ENCODE measurements at regions not wholly inside any gene's neighbourhood (a gene's known extent, or its start where the extent isn't known, plus 50 kb on each side); places are given as distances from the start of the nearest gene placed in this dataset.

GRCh38 chr4:129550281-129550785 is 454.4 kb downstream of the C4orf33 start:
- H3K9me3 Mint-ChIP-seq: no peaks in the 10 kb centered on the region
- DNase-seq (ENCODE audit: low spot score in 2 of 2) (no peak), ATAC-seq (replicated peaks; ENCODE audit: extremely low read depth, poor library complexity, severe bottlenecking) (no peak)
- H3K27ac Mint-ChIP-seq (ENCODE audit: low read depth): no peak overlapping the region
- no peaks in the 10 kb centered on the region for H3K4me1 Mint-ChIP-seq
- no peaks in the 10 kb centered on the region for H3K36me3 Mint-ChIP-seq (ENCODE audit: insufficient read depth)
- H3K4me3 Mint-ChIP-seq: no peak overlapping the region
- no peaks in the 10 kb centered on the region for H3K27me3 Mint-ChIP-seq

- Mint-ChIP-seq H3K4me3 (no peak overlapping the region), H3K9me3 (peaks cover 5% of the 10 kb centered on the region)
- no peak for ATAC-seq (replicated peaks; ENCODE audit: extremely low read depth, poor library complexity, severe bottlenecking)
Observed at GRCh38 chr4:129561280-129561679, 465.3 kb downstream of the C4orf33 start.

GRCh38 chr4:129561886-129562671 is 466.1 kb downstream of the C4orf33 start:
- Mint-ChIP-seq H3K9me3 (peaks cover 5% of the 10 kb centered on the region), H3K36me3 (ENCODE audit: insufficient read depth) (no peaks in the 10 kb centered on the region), H3K27me3 (no peaks in the 10 kb centered on the region), H3K4me3 (no peak overlapping the region), H3K4me1 (no peaks in the 10 kb centered on the region), H3K27ac (ENCODE audit: low read depth) (no peak overlapping the region)
- no peak for DNase-seq (ENCODE audit: low spot score in 2 of 2)
- no peak for ATAC-seq (replicated peaks; ENCODE audit: extremely low read depth, poor library complexity, severe bottlenecking)

More at GRCh38 chr4:129561280-129561679, 465.3 kb downstream of the C4orf33 start:
- Mint-ChIP-seq H3K27ac (ENCODE audit: low read depth) (no peak overlapping the region), H3K4me1 (no peaks in the 10 kb centered on the region), H3K27me3 (no peaks in the 10 kb centered on the region), H3K36me3 (ENCODE audit: insufficient read depth) (no peaks in the 10 kb centered on the region)
- DNase-seq (ENCODE audit: low spot score in 2 of 2): no peak

- no peak for ATAC-seq (replicated peaks; ENCODE audit: extremely low read depth, poor library complexity, severe bottlenecking)
- no peaks in the 10 kb centered on the region for H3K27me3 Mint-ChIP-seq
- no peak for DNase-seq (ENCODE audit: low spot score in 2 of 2)
Observed at GRCh38 chr4:129565214-129565613, 469.3 kb downstream of the C4orf33 start.

GRCh38 chr4:129570326-129570725 is 474.4 kb downstream of the C4orf33 start:
- ATAC-seq (replicated peaks; ENCODE audit: extremely low read depth, poor library complexity, severe bottlenecking) (no peak), DNase-seq (ENCODE audit: low spot score in 2 of 2) (no peak)
- Mint-ChIP-seq H3K27me3 (no peaks in the 10 kb centered on the region), H3K9me3 (peaks cover 9% of the 10 kb centered on the region), H3K4me3 (no peak overlapping the region), H3K36me3 (ENCODE audit: insufficient read depth) (no peaks in the 10 kb centered on the region), H3K27ac (ENCODE audit: low read depth) (no peak overlapping the region), H3K4me1 (no peaks in the 10 kb centered on the region)

More at GRCh38 chr4:129565214-129565613, 469.3 kb downstream of the C4orf33 start:
- Mint-ChIP-seq H3K4me3 (no peak overlapping the region), H3K9me3 (peaks cover 5% of the 10 kb centered on the region), H3K27ac (ENCODE audit: low read depth) (no peak overlapping the region), H3K4me1 (no peaks in the 10 kb centered on the region), H3K36me3 (ENCODE audit: insufficient read depth) (no peaks in the 10 kb centered on the region)

- no peak for DNase-seq (ENCODE audit: low spot score in 2 of 2)
- no peak for ATAC-seq (replicated peaks; ENCODE audit: extremely low read depth, poor library complexity, severe bottlenecking)
- no peaks in the 10 kb centered on the region for H3K27me3 Mint-ChIP-seq
- H3K4me3 Mint-ChIP-seq: no peak overlapping the region
- H3K27ac Mint-ChIP-seq (ENCODE audit: low read depth): no peak overlapping the region
- H3K4me1 Mint-ChIP-seq: no peaks in the 10 kb centered on the region
- H3K9me3 Mint-ChIP-seq: peaks cover 14% of the 10 kb centered on the region
- no peaks in the 10 kb centered on the region for H3K36me3 Mint-ChIP-seq (ENCODE audit: insufficient read depth)
Observed at GRCh38 chr4:129578336-129578735, 482.4 kb downstream of the C4orf33 start.

- Mint-ChIP-seq H3K4me1 (no peaks in the 10 kb centered on the region), H3K27ac (ENCODE audit: low read depth) (no peak overlapping the region), H3K27me3 (no peaks in the 10 kb centered on the region), H3K9me3 (peaks cover 15% of the 10 kb centered on the region), H3K36me3 (ENCODE audit: insufficient read depth) (no peaks in the 10 kb centered on the region), H3K4me3 (no peak overlapping the region)
- ATAC-seq (replicated peaks; ENCODE audit: extremely low read depth, poor library complexity, severe bottlenecking) (no peak), DNase-seq (ENCODE audit: low spot score in 2 of 2) (no peak)
Observed at GRCh38 chr4:129581305-129581704, 485.4 kb downstream of the C4orf33 start.

- DNase-seq (ENCODE audit: low spot score in 2 of 2) (no peak), ATAC-seq (replicated peaks; ENCODE audit: extremely low read depth, poor library complexity, severe bottlenecking) (no peak)
- Mint-ChIP-seq H3K27ac (ENCODE audit: low read depth) (no peak overlapping the region), H3K27me3 (no peaks in the 10 kb centered on the region), H3K36me3 (ENCODE audit: insufficient read depth) (no peaks in the 10 kb centered on the region), H3K4me3 (no peak overlapping the region), H3K4me1 (no peaks in the 10 kb centered on the region), H3K9me3 (peaks cover 11% of the 10 kb centered on the region)
Observed at GRCh38 chr4:129583868-129584267, 487.9 kb downstream of the C4orf33 start.

- peaks cover 5% of the 10 kb centered on the region for H3K9me3 Mint-ChIP-seq
- H3K36me3 Mint-ChIP-seq (ENCODE audit: insufficient read depth): no peaks in the 10 kb centered on the region
- H3K27me3 Mint-ChIP-seq: no peaks in the 10 kb centered on the region
- no peak overlapping the region for H3K27ac Mint-ChIP-seq (ENCODE audit: low read depth)
- H3K4me3 Mint-ChIP-seq: no peak overlapping the region
- DNase-seq (ENCODE audit: low spot score in 2 of 2) (no peak), ATAC-seq (replicated peaks; ENCODE audit: extremely low read depth, poor library complexity, severe bottlenecking) (no peak)
- H3K4me1 Mint-ChIP-seq: no peaks in the 10 kb centered on the region
Observed at GRCh38 chr4:129598582-129598981, 502.6 kb downstream of the C4orf33 start.

GRCh38 chr4:129600898-129601297 is 504.9 kb downstream of the C4orf33 start:
- Mint-ChIP-seq H3K27ac (ENCODE audit: low read depth) (no peak overlapping the region), H3K36me3 (ENCODE audit: insufficient read depth) (no peaks in the 10 kb centered on the region), H3K4me3 (no peak overlapping the region), H3K27me3 (no peaks in the 10 kb centered on the region), H3K9me3 (peaks cover 5% of the 10 kb centered on the region), H3K4me1 (no peaks in the 10 kb centered on the region)
- ATAC-seq (replicated peaks; ENCODE audit: extremely low read depth, poor library complexity, severe bottlenecking) (no peak), DNase-seq (ENCODE audit: low spot score in 2 of 2) (no peak)

- H3K9me3 Mint-ChIP-seq: peaks cover 11% of the 10 kb centered on the region
- no peak overlapping the region for H3K27ac Mint-ChIP-seq (ENCODE audit: low read depth)
- H3K4me1 Mint-ChIP-seq: no peaks in the 10 kb centered on the region
- no peaks in the 10 kb centered on the region for H3K36me3 Mint-ChIP-seq (ENCODE audit: insufficient read depth)
- H3K4me3 Mint-ChIP-seq: no peak overlapping the region
- no peaks in the 10 kb centered on the region for H3K27me3 Mint-ChIP-seq
- no peak for DNase-seq (ENCODE audit: low spot score in 2 of 2)
- no peak for ATAC-seq (replicated peaks; ENCODE audit: extremely low read depth, poor library complexity, severe bottlenecking)
Observed at GRCh38 chr4:129602447-129602846, 506.5 kb downstream of the C4orf33 start.

GRCh38 chr4:129603241-129603931 is 507.4 kb downstream of the C4orf33 start:
- ATAC-seq (replicated peaks; ENCODE audit: extremely low read depth, poor library complexity, severe bottlenecking) (no peak), DNase-seq (ENCODE audit: low spot score in 2 of 2) (no peak)
- H3K27me3 Mint-ChIP-seq: no peaks in the 10 kb centered on the region
- peaks cover 11% of the 10 kb centered on the region for H3K9me3 Mint-ChIP-seq
- no peaks in the 10 kb centered on the region for H3K4me1 Mint-ChIP-seq
- H3K36me3 Mint-ChIP-seq (ENCODE audit: insufficient read depth): no peaks in the 10 kb centered on the region
- H3K27ac Mint-ChIP-seq (ENCODE audit: low read depth): no peak overlapping the region
- no peak overlapping the region for H3K4me3 Mint-ChIP-seq
